ENCODE measurements at regions not wholly inside any gene's neighbourhood (a gene's known extent, or its start where the extent isn't known, plus 50 kb on each side); places are given as distances from the start of the nearest gene placed in this dataset.

GRCh38 chr13:75008926-75009325, 473.0 kb downstream of the TBC1D4 start:
- TF ChIP-seq TAF1 (IDR thresholded peaks at IDR 0.05; ENCODE audit: borderline replicate concordance, low read depth, low read length) (no peak), RXRA (IDR thresholded peaks at IDR 0.05; ENCODE audit: borderline replicate concordance, low read depth) (no peak), POLR2AphosphoS5 (IDR thresholded peaks at IDR 0.05; ENCODE audit: low read depth, low read length) (no peak), SMC3 (IDR thresholded peaks at IDR 0.05; ENCODE audit: low read depth, low read length) (no peak), SIN3A (IDR thresholded peaks at IDR 0.05; ENCODE audit: borderline replicate concordance, low read depth, low read length) (no peak), RAD21 (IDR thresholded peaks at IDR 0.05; ENCODE audit: low read length) (no peak), FOXJ3 (CRISPR knock-in tag; IDR thresholded peaks at IDR 0.05) (no peak), JUND (IDR thresholded peaks at IDR 0.05) (no peak), TEAD4 (IDR thresholded peaks at IDR 0.05; ENCODE audit: borderline replicate concordance, insufficient read depth) (no peak)
- TF ChIP-seq, protein P1, sequence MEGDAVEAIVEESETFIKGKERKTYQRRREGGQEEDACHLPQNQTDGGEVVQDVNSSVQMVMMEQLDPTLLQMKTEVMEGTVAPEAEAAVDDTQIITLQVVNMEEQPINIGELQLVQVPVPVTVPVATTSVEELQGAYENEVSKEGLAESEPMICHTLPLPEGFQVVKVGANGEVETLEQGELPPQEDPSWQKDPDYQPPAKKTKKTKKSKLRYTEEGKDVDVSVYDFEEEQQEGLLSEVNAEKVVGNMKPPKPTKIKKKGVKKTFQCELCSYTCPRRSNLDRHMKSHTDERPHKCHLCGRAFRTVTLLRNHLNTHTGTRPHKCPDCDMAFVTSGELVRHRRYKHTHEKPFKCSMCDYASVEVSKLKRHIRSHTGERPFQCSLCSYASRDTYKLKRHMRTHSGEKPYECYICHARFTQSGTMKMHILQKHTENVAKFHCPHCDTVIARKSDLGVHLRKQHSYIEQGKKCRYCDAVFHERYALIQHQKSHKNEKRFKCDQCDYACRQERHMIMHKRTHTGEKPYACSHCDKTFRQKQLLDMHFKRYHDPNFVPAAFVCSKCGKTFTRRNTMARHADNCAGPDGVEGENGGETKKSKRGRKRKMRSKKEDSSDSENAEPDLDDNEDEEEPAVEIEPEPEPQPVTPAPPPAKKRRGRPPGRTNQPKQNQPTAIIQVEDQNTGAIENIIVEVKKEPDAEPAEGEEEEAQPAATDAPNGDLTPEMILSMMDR (IDR thresholded peaks at IDR 0.05): no peak
